ENCODE measurements at regions not wholly inside any gene's neighbourhood (a gene's known extent, or its start where the extent isn't known, plus 50 kb on each side); places are given as distances from the start of the nearest gene placed in this dataset.

DNA sequence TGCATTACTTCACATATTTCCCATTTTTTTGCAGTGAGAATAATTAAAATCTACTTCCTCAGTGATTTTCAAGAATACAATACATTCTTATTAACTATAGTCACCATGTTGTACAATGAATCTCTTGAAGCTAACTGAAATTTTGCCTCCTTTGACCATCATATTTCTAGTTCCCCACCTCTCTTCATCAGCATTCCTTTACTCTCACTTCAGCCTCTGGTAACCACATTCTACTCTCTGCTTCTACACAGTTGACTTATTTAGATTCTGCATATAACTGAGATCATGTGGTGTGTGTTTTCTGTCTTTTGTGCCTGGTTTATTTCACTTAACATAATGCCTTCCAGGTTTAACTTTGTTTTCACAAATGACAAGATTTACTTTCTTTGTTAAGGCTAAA is 304.4 kb upstream of the LYPLAL1 start:
- DNase-seq (ENCODE audit: low read depth) = no peak
- H3K4me3 ChIP-seq (ENCODE audit: low read depth, low read length) = no peak overlapping the region
- TF ChIP-seq, protein P1, sequence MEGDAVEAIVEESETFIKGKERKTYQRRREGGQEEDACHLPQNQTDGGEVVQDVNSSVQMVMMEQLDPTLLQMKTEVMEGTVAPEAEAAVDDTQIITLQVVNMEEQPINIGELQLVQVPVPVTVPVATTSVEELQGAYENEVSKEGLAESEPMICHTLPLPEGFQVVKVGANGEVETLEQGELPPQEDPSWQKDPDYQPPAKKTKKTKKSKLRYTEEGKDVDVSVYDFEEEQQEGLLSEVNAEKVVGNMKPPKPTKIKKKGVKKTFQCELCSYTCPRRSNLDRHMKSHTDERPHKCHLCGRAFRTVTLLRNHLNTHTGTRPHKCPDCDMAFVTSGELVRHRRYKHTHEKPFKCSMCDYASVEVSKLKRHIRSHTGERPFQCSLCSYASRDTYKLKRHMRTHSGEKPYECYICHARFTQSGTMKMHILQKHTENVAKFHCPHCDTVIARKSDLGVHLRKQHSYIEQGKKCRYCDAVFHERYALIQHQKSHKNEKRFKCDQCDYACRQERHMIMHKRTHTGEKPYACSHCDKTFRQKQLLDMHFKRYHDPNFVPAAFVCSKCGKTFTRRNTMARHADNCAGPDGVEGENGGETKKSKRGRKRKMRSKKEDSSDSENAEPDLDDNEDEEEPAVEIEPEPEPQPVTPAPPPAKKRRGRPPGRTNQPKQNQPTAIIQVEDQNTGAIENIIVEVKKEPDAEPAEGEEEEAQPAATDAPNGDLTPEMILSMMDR (IDR thresholded peaks at IDR 0.05; ENCODE audit: low read depth, low read length, missing control alignments) = no peak

DNA sequence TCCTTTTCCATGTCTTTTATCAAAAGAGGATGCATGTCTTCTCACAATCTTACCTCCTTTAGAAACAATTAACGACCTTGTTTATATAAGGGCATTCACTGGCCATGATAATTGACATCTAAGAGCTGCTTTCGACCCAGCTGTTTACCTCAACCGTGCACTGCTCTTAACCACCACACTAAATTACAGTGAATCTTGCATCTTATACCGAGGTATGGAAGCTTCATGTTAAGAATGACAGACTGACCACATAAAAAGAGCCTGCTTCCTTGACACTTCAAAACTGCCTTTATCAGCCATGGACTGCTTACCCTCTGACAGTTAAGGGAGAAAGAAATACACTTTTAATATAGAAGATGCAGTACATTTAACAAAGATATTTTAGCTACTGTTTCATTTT is 301.7 kb upstream of the LYPLAL1 start:
- DNase-seq (ENCODE audit: low read depth) = no peak
- no peak overlapping the region for H3K4me3 ChIP-seq (ENCODE audit: low read depth, low read length)
- TF ChIP-seq, protein P1 (IDR thresholded peaks at IDR 0.05; ENCODE audit: low read depth, low read length, missing control alignments) = no peak

DNA sequence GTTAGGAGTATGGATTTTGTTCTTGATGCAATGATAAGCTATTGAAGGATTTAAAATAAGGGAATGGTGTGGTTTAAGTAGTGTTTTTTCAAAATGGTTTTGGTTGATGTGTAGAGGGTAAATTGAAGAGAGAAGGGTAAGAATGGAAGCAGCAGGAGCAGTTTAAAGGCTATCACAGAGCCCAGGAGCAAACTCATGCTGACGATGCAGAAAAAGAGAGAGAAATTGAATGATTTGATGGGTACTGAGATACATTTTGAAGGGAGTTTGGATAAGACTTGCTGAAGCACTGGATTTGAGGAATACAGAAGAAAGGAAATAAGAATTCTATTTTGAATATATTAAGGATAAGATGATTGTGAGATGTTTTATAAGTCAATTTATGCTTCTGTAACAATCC is 300.8 kb upstream of the LYPLAL1 start:
- DNase-seq (ENCODE audit: low read depth) = no peak
- TF ChIP-seq, protein P1 (IDR thresholded peaks at IDR 0.05; ENCODE audit: low read depth, low read length, missing control alignments) = no peak
- H3K4me3 ChIP-seq (ENCODE audit: low read depth, low read length) = no peak overlapping the region

DNA sequence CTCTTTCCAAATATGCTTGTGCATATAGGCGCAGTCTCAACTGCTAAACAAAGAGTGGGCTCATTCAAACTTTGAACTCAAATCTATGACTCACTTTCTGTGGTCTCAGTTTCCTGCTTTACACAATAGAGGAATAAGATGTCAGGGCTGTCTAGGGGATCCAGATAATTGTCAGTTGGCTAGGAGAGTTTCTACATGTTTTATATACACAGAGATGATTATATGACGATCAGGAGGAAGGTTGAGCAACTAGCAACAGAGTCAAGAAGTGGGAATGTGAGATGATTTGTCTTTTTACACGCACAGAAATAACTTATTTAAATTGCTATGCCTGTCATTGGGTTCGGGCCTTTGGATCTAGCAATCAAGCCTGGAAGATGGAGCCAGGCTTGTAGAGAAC is 299.4 kb upstream of the LYPLAL1 start:
- no peak for DNase-seq (ENCODE audit: low read depth)
- TF ChIP-seq, protein P1 (IDR thresholded peaks at IDR 0.05; ENCODE audit: low read depth, low read length, missing control alignments) = no peak
- H3K4me3 ChIP-seq (ENCODE audit: low read depth, low read length) = no peak overlapping the region

DNA sequence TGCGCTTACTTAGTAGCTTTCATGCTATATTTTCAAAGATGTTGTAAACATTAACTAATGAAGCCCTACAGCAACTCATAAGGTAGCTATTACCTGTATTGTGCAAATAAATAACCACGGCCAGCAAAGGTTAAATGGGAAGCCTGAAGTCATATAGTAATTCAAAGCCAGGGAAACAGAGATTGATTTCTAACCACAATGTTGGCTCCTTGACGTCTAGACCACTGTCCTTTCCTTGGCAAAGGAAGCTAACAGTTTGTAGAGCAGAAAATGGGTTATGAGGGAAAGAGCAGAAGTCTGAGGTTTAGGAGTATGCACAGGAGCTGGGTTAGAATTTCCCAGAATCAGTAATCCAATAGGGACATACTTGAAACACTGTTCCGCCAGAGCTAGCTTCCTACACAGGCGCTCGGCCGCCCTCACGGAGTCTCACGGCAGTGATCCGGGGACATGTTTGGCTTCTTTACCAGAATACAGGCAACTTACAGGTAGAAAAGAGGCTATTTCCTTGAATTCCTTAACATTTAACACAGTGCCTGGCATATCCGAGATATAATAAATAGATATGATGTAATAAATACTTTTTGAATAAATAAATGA is 298.8 kb upstream of the LYPLAL1 start:
- no peak for DNase-seq (ENCODE audit: low read depth)
- TF ChIP-seq, protein P1 (IDR thresholded peaks at IDR 0.05; ENCODE audit: low read depth, low read length, missing control alignments) = no peak

DNA sequence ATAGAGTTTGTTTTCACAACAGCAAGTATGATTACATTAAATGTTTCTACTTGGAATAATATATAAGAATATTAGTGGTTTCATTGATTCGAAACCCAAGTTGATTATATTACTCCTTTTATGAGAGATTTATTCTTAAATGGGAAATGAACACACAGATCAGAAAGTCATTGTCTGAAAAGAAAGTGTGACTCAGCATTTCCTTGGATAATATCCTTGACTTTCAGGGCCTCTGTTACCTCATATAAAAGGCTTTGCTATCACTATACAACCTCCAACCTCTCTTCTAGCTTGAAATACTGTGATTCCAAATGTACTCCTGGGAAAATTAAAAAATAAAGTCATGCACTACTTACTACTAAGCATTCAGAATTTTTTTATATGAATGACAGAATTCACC is 295.3 kb upstream of the LYPLAL1 start:
- no peak for DNase-seq (ENCODE audit: low read depth)
- TF ChIP-seq, protein P1 (IDR thresholded peaks at IDR 0.05; ENCODE audit: low read depth, low read length, missing control alignments) = no peak
- no peak overlapping the region for H3K4me3 ChIP-seq (ENCODE audit: low read depth, low read length)

More for the DNA sequence above, 298.8 kb upstream of the LYPLAL1 start:
- H3K4me3 ChIP-seq (ENCODE audit: low read depth, low read length) = no peak overlapping the region

DNA sequence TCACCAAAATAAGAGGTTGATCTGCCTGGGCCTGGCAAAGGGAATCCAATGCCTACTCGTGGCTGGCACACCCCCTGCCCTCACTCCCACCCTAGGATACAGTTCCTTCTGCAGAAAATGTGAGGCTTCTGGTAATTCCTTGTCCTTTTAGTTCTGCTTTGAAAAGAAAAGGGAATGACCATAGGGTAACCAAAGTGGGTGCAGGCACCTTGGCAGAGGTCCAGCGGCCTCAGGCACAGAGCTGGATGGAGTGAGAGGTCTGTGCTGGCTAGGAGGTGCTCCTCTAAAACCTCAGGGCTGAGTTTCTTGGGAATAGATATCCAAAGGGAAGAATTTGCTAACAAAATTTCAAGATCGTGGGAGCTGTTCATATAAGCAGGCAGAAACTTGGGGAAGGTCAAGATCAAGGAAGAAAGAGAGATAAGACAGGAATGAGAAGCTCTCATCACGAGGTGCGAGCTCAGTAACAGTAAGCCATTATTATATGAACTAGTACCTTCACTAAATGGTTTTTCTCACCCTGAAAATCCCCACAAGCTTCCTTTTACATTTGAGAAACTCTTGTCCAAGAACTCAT is 293.1 kb upstream of the LYPLAL1 start:
- TF ChIP-seq, protein P1 (IDR thresholded peaks at IDR 0.05; ENCODE audit: low read depth, low read length, missing control alignments) = no peak
- no peak overlapping the region for H3K4me3 ChIP-seq (ENCODE audit: low read depth, low read length)
- DNase-seq (ENCODE audit: low read depth) = no peak

Data from GM12864 (cell line).